Left lung (tissue), 4 donors: ENCODE measurements at regions not wholly inside any gene's neighbourhood (a gene's known extent, or its start where the extent isn't known, plus 50 kb on each side); places are given as distances from the start of the nearest gene placed in this dataset.

ENCODE experiments used
- ATAC-seq: fragments of 200-7000 bp; cut with Tn5 transposase; one replicate; pipeline ENCODE4 v1.9.1; 2020; ENCODE audit warnings: moderate library complexity
- DNase-seq, 4 donors: peaks; one replicate each; pipeline ENCODE4 v3.0.0-alpha.2; 2013 to 2020
- H3K27ac ChIP-seq, 2 donors: fragments of 200-600 bp; sonication (generic) in 1 of 2; one replicate each; pipeline versions ENCODE4 v1.5.0 to v1.8.0; 2020 to 2021
- H3K27me3 ChIP-seq, 2 donors: fragments of 200-600 bp; sonication (generic) in 1 of 2; one replicate each; pipeline versions ENCODE4 v1.5.0 to v1.8.0; 2020 to 2021
- H3K36me3 ChIP-seq, 2 donors: fragments of 200-600 bp; sonication (generic) in 1 of 2; one replicate each; pipeline versions ENCODE4 v1.5.0 to v1.8.0; 2020 to 2021
- H3K4me1 ChIP-seq, 2 donors: fragments of 200-600 bp; one replicate each; pipeline ENCODE4 v1.8.0; 2021
- H3K4me3 ChIP-seq, 2 donors: fragments of 200-600 bp; sonication (generic) in 1 of 2; one replicate each; pipeline versions ENCODE4 v1.5.0 to v1.8.0; 2020 to 2021; ENCODE audit warnings: mild to moderate bottlenecking in 1 of 2
- H3K9me3 ChIP-seq, 2 donors: fragments of 200-600 bp; sonication (generic) in 1 of 2; one replicate each; pipeline versions ENCODE4 v1.5.0 to v1.8.0; 2020 to 2021
- intact Hi-C, 2 donors: fragments of 100-400 bp; cut with DNase I; formaldehyde crosslinking; loops; one replicate each; pipeline versions ENCODE4 v1.11.2 to v1.14.2; 2022
- TF ChIP-seq, protein P1 (sequence below), 2 donors: fragments of 200-600 bp; sonication (generic) in 1 of 2; IDR thresholded peaks; one replicate each; pipeline versions ENCODE4 v1.5.0 to v1.8.0; 2021; ENCODE audit warnings: antibody characterized with exemption in 2 of 2
- donor health status: DM: no; HTN: yes; CAD: no.
- donor health status: DM: no; HTN: no; CAD: no.

DNA sequence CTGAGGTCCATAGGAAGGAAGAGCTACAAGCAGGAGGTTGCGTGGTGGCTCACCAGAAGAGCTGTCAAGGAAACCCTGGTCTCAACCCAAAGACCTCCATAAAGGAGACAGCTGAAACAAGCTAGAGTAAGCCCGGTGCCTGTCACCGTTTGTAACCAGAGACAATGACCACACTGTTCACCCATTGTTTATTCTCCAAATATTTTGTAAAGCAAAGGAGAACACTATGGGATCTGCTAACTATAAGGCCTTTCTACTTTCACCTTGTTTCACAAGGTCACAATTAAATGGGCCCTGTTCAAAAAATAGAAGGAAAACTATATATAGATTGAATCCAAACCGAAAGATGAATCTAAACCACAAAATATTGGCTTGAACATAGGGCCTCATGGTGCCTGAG is 128.9 kb upstream of the TPRG1 start:
- ATAC-seq (no peak), DNase-seq (no peak)
- intact Hi-C loops, result no loop called here
- Histone ChIP-seq H3K27ac (no peak overlapping the region), H3K4me1 (peaks cover 0 to 17% of the 10 kb centered on the region in 2 donors), H3K9me3 (no peaks in the 10 kb centered on the region), H3K36me3 (no peaks in the 10 kb centered on the region), H3K4me3 (no peak overlapping the region), H3K27me3 (no peaks in the 10 kb centered on the region)
- TF ChIP-seq, protein P1, sequence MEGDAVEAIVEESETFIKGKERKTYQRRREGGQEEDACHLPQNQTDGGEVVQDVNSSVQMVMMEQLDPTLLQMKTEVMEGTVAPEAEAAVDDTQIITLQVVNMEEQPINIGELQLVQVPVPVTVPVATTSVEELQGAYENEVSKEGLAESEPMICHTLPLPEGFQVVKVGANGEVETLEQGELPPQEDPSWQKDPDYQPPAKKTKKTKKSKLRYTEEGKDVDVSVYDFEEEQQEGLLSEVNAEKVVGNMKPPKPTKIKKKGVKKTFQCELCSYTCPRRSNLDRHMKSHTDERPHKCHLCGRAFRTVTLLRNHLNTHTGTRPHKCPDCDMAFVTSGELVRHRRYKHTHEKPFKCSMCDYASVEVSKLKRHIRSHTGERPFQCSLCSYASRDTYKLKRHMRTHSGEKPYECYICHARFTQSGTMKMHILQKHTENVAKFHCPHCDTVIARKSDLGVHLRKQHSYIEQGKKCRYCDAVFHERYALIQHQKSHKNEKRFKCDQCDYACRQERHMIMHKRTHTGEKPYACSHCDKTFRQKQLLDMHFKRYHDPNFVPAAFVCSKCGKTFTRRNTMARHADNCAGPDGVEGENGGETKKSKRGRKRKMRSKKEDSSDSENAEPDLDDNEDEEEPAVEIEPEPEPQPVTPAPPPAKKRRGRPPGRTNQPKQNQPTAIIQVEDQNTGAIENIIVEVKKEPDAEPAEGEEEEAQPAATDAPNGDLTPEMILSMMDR (IDR thresholded peaks at IDR 0.05), result no peak

GRCh38 chr3:189049458-189050236 is 122.1 kb upstream of the TPRG1 start:
- Histone ChIP-seq H3K27ac (no peak overlapping the region), H3K27me3 (no peaks in the 10 kb centered on the region), H3K36me3 (no peaks in the 10 kb centered on the region), H3K4me1 (no peaks in the 10 kb centered on the region), H3K4me3 (no peak overlapping the region), H3K9me3 (peaks cover 0 to 2% of the 10 kb centered on the region in 2 donors)
- DNase-seq (no peak), ATAC-seq (no peak)
- intact Hi-C loops, result no loop called here
- TF ChIP-seq, protein P1 (IDR thresholded peaks at IDR 0.05), result no peak

DNA sequence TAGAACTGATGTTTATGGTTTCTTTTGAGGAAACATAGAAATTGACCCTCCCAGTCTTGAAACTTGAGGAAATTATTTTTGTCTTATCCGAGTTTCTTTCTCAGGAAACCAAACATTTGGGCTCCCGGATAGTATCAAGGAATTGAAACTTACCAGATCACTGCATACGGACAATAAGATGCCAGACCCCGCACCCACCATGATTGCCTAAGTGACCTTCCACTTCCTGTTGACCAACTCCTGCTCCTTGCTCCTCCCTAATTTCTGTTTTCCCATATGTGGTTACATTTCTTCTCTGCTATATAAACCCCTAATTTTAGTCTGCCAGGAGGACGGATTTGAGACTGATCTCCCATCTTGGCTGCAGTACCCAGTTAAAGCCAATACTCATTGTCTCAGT is 118.4 kb upstream of the TPRG1 start:
- Histone ChIP-seq H3K9me3 (peaks cover 0 to 2% of the 10 kb centered on the region in 2 donors), H3K27me3 (no peaks in the 10 kb centered on the region), H3K27ac (no peak overlapping the region), H3K4me1 (no peaks in the 10 kb centered on the region), H3K4me3 (no peak overlapping the region), H3K36me3 (no peaks in the 10 kb centered on the region)
- intact Hi-C loops, result no loop called here
- TF ChIP-seq, protein P1 (IDR thresholded peaks at IDR 0.05), result no peak
- DNase-seq (no peak), ATAC-seq (no peak)

DNA sequence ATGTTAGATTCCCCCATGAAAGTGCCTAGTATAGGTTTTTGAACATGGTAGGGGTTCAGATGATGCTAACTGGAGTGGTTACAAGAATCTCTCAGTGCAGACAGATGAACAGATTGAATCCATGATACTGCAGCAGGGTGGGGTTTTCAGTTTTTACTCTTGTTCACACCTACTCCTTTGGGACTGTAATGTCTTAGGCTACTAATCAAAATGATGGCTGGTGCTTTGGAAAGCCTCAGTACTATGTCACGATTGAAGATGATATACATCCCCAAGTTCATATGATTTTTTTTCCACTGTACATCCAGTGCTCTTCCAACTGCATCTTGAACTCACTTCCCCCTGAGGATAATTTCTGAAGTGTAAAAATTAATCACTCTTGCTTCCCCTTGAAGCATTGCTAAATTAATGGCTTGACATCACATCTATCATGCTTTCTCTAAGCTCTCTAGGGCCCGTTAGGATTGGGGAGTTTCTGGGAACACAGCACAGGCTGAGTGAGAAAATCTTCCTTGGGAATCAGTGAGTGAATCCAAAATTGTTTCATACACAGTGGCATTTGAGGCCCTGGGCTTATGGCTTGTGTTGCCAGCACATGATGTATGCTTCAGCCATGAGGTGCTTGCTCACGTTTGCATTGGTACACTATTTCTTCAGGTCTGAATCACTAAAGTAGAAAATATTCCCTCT is 115.0 kb upstream of the TPRG1 start:
- DNase-seq (no peak), ATAC-seq (no peak)
- H3K27ac ChIP-seq, result no peak overlapping the region
- no peaks in the 10 kb centered on the region for H3K27me3 ChIP-seq
- TF ChIP-seq, protein P1 (IDR thresholded peaks at IDR 0.05), result no peak
- H3K4me1 ChIP-seq, result no peaks in the 10 kb centered on the region
- no peaks in the 10 kb centered on the region for H3K36me3 ChIP-seq
- peaks cover 0 to 12% of the 10 kb centered on the region in 2 donors for H3K9me3 ChIP-seq
- no peak overlapping the region for H3K4me3 ChIP-seq
- intact Hi-C loops, result no loop called here

DNA sequence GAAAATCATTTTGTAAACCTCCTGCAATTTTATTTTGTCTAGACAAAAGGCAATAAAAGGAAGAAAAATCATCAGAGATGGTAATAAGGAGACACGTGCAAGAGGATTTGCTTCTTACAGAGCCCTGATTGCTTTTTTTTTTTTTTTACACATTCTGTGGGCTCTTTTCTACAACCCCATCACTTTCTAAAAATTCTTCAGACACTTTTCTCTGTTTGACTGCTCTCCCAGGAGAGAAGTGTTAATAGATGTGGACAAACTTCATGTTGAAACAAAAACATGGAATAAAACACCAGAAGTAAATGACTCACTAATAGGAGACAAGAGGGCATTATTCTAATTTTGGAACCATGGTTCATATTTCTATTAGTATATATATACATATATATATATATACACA is 114.4 kb upstream of the TPRG1 start:
- H3K4me3 ChIP-seq, result no peak overlapping the region
- no peaks in the 10 kb centered on the region for H3K4me1 ChIP-seq
- H3K36me3 ChIP-seq, result no peaks in the 10 kb centered on the region
- H3K27ac ChIP-seq, result no peak overlapping the region
- no peaks in the 10 kb centered on the region for H3K27me3 ChIP-seq
- intact Hi-C loops, result no loop called here
- DNase-seq (no peak), ATAC-seq (no peak)
- TF ChIP-seq, protein P1 (IDR thresholded peaks at IDR 0.05), result no peak
- peaks cover 0 to 17% of the 10 kb centered on the region in 2 donors for H3K9me3 ChIP-seq
